ENCODE measurements at regions not wholly inside any gene's neighbourhood (a gene's known extent, or its start where the extent isn't known, plus 50 kb on each side); places are given as distances from the start of the nearest gene placed in this dataset.

- no peaks in the 10 kb centered on the region for H3K9me2 ChIP-seq
- TF ChIP-seq ELF1 (IDR thresholded peaks at IDR 0.05) (no peak), TAF1 (IDR thresholded peaks at IDR 0.05; ENCODE audit: borderline replicate concordance, low read depth, low read length) (no peak), EP300 (IDR thresholded peaks at IDR 0.05; ENCODE audit: borderline replicate concordance in 1 of 2, low read depth in 1 of 2, low read length in 1 of 2) (peak in 1 of 2 experiments; percentile 61; a peak in 1 of 4 replicates), SIN3A (IDR thresholded peaks at IDR 0.05; ENCODE audit: borderline replicate concordance, low read depth, low read length) (no peak), CHD2 (IDR thresholded peaks at IDR 0.05; ENCODE audit: low read length, partially characterized antibody) (no peak), TCF12 (IDR thresholded peaks at IDR 0.05) (peak; percentile 72), GATA2 (CRISPR knock-in tag; IDR thresholded peaks at IDR 0.05) (no peak), RXRA (IDR thresholded peaks at IDR 0.05; ENCODE audit: borderline replicate concordance, low read depth) (no peak), GABPA (IDR thresholded peaks at IDR 0.05; ENCODE audit: low read depth) (no peak), MAX (IDR thresholded peaks at IDR 0.05; ENCODE audit: low read depth) (0 out of 2 replicates have a peak, but pooled peaks have one; percentile 27), RCOR1 (IDR thresholded peaks at IDR 0.05; ENCODE audit: low read length) (no peak), NFIC (IDR thresholded peaks at IDR 0.05; ENCODE audit: borderline replicate concordance) (peak; percentile 78), REST (IDR thresholded peaks at IDR 0.05; ENCODE audit: low read depth, low read length) (no peak)
- H3K4me3 ChIP-seq (ENCODE audit: low read depth in 2 of 2, low read length in 1 of 2): no peak overlapping the region
- H3K9ac ChIP-seq: no peak overlapping the region
- no peaks in the 10 kb centered on the region for H3K36me3 ChIP-seq (replicated peaks in 1 of 2; ENCODE audit: control insufficient read depth in 1 of 2, insufficient read depth in 2 of 2, low read length in 1 of 2)
- peak overlapping the region; percentile 4; the same call in 1 of the 2 replicates for H3K4me2 ChIP-seq
- ChIA-PET POLR2A (no interaction called here), CTCF (no interaction called here)
- peaks cover 0 to 17% of the 10 kb centered on the region in 2 experiments; a peak in 2 of 4 replicates for H3K4me1 ChIP-seq (ENCODE audit: control insufficient read depth in 1 of 2, insufficient read depth in 2 of 2, low read depth in 1 of 2, low read length in 1 of 2)
- no peaks in the 10 kb centered on the region for H4K20me1 ChIP-seq (ENCODE audit: insufficient read depth)
- WGBS (ENCODE audit: low lambda C conversion rate): 30% methylated on average over 4 of the region's 4 CpGs
- H3F3A ChIP-seq (replicated peaks; ENCODE audit: insufficient read depth): peaks cover 11% of the 10 kb centered on the region
- DNase-seq: no peak
- 0 out of 2 replicates have a peak overlapping the region, but pooled peaks have one; percentile 55 for H2AFZ ChIP-seq (ENCODE audit: low read depth)
- H3K79me2 ChIP-seq (ENCODE audit: insufficient read depth): no peaks in the 10 kb centered on the region
- H3K27me3 ChIP-seq (ENCODE audit: insufficient read depth): no peaks in the 10 kb centered on the region
- H3K27ac ChIP-seq (ENCODE audit: low read depth in 2 of 2, low read length in 1 of 2): peak overlapping the region in 1 of 2 experiments; percentile 63; a peak in 2 of 4 replicates
- no peaks in the 10 kb centered on the region for H3K9me3 ChIP-seq
Observed at GRCh38 chr3:74537164-74537563, 77.3 kb downstream of the CNTN3 start.

GRCh38 chr3:74535281-74535680 lies 79.2 kb downstream of the CNTN3 start:
- no peak overlapping the region for H3K4me3 ChIP-seq (ENCODE audit: low read depth in 2 of 2, low read length in 1 of 2)
- ChIA-PET CTCF (no interaction called here), POLR2A (no interaction called here)
- peaks cover 16% of the 10 kb centered on the region for H3F3A ChIP-seq (replicated peaks; ENCODE audit: insufficient read depth)
- no peak overlapping the region for H3K27ac ChIP-seq (ENCODE audit: low read depth in 2 of 2, low read length in 1 of 2)
- H3K9me3 ChIP-seq: no peaks in the 10 kb centered on the region
- H4K20me1 ChIP-seq (ENCODE audit: insufficient read depth): no peaks in the 10 kb centered on the region
- H3K4me1 ChIP-seq (ENCODE audit: control insufficient read depth in 1 of 2, insufficient read depth in 2 of 2, low read depth in 1 of 2, low read length in 1 of 2): peaks cover 0 to 20% of the 10 kb centered on the region in 2 experiments; a peak in 2 of 4 replicates
- no peaks in the 10 kb centered on the region for H3K9me2 ChIP-seq
- H3K79me2 ChIP-seq (ENCODE audit: insufficient read depth): 0 out of 2 replicates have a peak, but pooled peaks cover 2% of the 10 kb centered on the region
- no peak overlapping the region for H2AFZ ChIP-seq (ENCODE audit: low read depth)
- DNase-seq: no peak
- no peak overlapping the region for H3K4me2 ChIP-seq
- WGBS (ENCODE audit: low lambda C conversion rate): 63% methylated on average over 3 of the region's 3 CpGs
- no peak overlapping the region for H3K9ac ChIP-seq
- H3K36me3 ChIP-seq (replicated peaks in 1 of 2; ENCODE audit: control insufficient read depth in 1 of 2, insufficient read depth in 2 of 2, low read length in 1 of 2): no peaks in the 10 kb centered on the region
- H3K27me3 ChIP-seq (ENCODE audit: insufficient read depth): no peaks in the 10 kb centered on the region
- TF ChIP-seq, protein P1, sequence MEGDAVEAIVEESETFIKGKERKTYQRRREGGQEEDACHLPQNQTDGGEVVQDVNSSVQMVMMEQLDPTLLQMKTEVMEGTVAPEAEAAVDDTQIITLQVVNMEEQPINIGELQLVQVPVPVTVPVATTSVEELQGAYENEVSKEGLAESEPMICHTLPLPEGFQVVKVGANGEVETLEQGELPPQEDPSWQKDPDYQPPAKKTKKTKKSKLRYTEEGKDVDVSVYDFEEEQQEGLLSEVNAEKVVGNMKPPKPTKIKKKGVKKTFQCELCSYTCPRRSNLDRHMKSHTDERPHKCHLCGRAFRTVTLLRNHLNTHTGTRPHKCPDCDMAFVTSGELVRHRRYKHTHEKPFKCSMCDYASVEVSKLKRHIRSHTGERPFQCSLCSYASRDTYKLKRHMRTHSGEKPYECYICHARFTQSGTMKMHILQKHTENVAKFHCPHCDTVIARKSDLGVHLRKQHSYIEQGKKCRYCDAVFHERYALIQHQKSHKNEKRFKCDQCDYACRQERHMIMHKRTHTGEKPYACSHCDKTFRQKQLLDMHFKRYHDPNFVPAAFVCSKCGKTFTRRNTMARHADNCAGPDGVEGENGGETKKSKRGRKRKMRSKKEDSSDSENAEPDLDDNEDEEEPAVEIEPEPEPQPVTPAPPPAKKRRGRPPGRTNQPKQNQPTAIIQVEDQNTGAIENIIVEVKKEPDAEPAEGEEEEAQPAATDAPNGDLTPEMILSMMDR (IDR thresholded peaks at IDR 0.05): no peak
- TF ChIP-seq SIN3A (IDR thresholded peaks at IDR 0.05; ENCODE audit: borderline replicate concordance, low read depth, low read length): no peak
- TF ChIP-seq GABPA (IDR thresholded peaks at IDR 0.05; ENCODE audit: low read depth): no peak
- TF ChIP-seq, protein P2, sequence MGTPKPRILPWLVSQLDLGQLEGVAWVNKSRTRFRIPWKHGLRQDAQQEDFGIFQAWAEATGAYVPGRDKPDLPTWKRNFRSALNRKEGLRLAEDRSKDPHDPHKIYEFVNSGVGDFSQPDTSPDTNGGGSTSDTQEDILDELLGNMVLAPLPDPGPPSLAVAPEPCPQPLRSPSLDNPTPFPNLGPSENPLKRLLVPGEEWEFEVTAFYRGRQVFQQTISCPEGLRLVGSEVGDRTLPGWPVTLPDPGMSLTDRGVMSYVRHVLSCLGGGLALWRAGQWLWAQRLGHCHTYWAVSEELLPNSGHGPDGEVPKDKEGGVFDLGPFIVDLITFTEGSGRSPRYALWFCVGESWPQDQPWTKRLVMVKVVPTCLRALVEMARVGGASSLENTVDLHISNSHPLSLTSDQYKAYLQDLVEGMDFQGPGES (IDR thresholded peaks at IDR 0.05; ENCODE audit: low read depth, low read length): no peak
- no peak for TF ChIP-seq EP300 (IDR thresholded peaks at IDR 0.05; ENCODE audit: borderline replicate concordance in 1 of 2, low read depth in 1 of 2, low read length in 1 of 2)
- no peak for TF ChIP-seq MEF2A (IDR thresholded peaks at IDR 0.05; ENCODE audit: borderline replicate concordance, low read depth)
- TF ChIP-seq POLR2AphosphoS5 (IDR thresholded peaks at IDR 0.05; ENCODE audit: low read depth, low read length): no peak
- no peak for TF ChIP-seq FOSL2 (IDR thresholded peaks at IDR 0.05; ENCODE audit: borderline replicate concordance, low read depth)
- TF ChIP-seq RFX5 (IDR thresholded peaks at IDR 0.05; ENCODE audit: low read length): no peak
- TF ChIP-seq TCF12 (IDR thresholded peaks at IDR 0.05): no peak
- TF ChIP-seq JUND (IDR thresholded peaks at IDR 0.05): no peak
- TF ChIP-seq CHD2 (IDR thresholded peaks at IDR 0.05; ENCODE audit: low read length, partially characterized antibody): no peak
- TF ChIP-seq FOXM1 (IDR thresholded peaks at IDR 0.05; ENCODE audit: low read depth): no peak
- TF ChIP-seq USF1 (IDR thresholded peaks at IDR 0.05; ENCODE audit: borderline replicate concordance, low read depth): no peak
